ENCODE measurements at regions not wholly inside any gene's neighbourhood (a gene's known extent, or its start where the extent isn't known, plus 50 kb on each side); places are given as distances from the start of the nearest gene placed in this dataset.

DNA sequence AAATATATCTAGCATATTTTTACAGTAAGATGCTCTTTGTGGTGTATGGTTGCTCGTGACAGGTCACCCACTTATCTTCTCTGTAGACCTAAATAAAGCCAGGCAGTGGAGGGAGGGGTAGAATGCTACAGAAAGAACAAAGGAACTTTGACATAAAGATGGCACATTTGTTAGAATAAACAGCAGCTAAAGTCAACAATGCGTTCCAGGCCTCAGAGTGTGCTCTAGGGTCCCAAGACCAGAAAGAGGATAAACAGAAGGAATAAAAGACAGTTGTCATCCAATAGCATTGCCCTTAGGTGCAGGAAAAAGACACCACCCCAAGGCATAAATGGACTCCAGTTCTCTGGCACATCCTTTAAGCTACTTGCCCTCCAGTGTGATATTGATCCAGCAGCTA is 523.0 kb upstream of the CDH11 start:
- Histone ChIP-seq H3K9ac (ENCODE audit: low read depth, low read length) (no peak overlapping the region), H2BK120ac (ENCODE audit: low read depth, low read length) (no peak overlapping the region), H3K4ac (ENCODE audit: low read depth, low read length) (no peak overlapping the region), H3K79me1 (ENCODE audit: low read depth in 1 of 2, low read length in 2 of 2) (no peaks in the 10 kb centered on the region), H3K36me3 (ENCODE audit: control insufficient read depth, insufficient read depth, low read length) (no peaks in the 10 kb centered on the region), H3K4me1 (ENCODE audit: control insufficient read depth, insufficient read depth, low read length) (no peaks in the 10 kb centered on the region), H4K5ac (ENCODE audit: low read depth, low read length) (no peak overlapping the region), H3K4me2 (ENCODE audit: low read depth, low read length) (no peak overlapping the region), H2AK9ac (replicated peaks; ENCODE audit: low read depth, low read length, poor library complexity) (no peak overlapping the region), H4K91ac (ENCODE audit: insufficient read depth, low read depth, low read length) (no peak overlapping the region), H3K18ac (ENCODE audit: low read depth, low read length) (no peak overlapping the region), H2AFZ (replicated peaks; ENCODE audit: low read length, poor library complexity) (no peak overlapping the region), H3K56ac (ENCODE audit: extremely low read depth, insufficient read depth, low read length) (no peak overlapping the region), H3K4me3 (ENCODE audit: insufficient read depth, low read depth, low read length) (no peak overlapping the region), H3K23ac (ENCODE audit: low read depth, low read length) (no peak overlapping the region), H3K14ac (replicated peaks; ENCODE audit: low read depth, low read length) (no peak overlapping the region), H3K27ac (ENCODE audit: insufficient read depth, low read length) (no peak overlapping the region), H3K9me1 (ENCODE audit: insufficient read depth, low read length) (no peaks in the 10 kb centered on the region), H2BK15ac (ENCODE audit: low read depth, low read length) (no peak overlapping the region), H4K20me1 (ENCODE audit: insufficient read depth, low read length) (no peaks in the 10 kb centered on the region), H2BK20ac (ENCODE audit: low read depth, low read length) (no peak overlapping the region), H3K27me3 (ENCODE audit: control insufficient read depth, insufficient read depth, low read length) (peaks cover 3% of the 10 kb centered on the region), H3K9me3 (ENCODE audit: control insufficient read depth, insufficient read depth, low read length) (no peaks in the 10 kb centered on the region), H4K8ac (ENCODE audit: low read depth in 2 of 2, low read length in 2 of 2) (no peak overlapping the region), H2BK5ac (ENCODE audit: low read depth, low read length, poor library complexity, severe bottlenecking) (no peak overlapping the region), H2AK5ac (ENCODE audit: low read depth, low read length) (no peak overlapping the region)
- TF ChIP-seq RCOR1 (IDR thresholded peaks at IDR 0.05; ENCODE audit: insufficient replicate concordance, low read length), result no peak
- TF ChIP-seq, protein P1, sequence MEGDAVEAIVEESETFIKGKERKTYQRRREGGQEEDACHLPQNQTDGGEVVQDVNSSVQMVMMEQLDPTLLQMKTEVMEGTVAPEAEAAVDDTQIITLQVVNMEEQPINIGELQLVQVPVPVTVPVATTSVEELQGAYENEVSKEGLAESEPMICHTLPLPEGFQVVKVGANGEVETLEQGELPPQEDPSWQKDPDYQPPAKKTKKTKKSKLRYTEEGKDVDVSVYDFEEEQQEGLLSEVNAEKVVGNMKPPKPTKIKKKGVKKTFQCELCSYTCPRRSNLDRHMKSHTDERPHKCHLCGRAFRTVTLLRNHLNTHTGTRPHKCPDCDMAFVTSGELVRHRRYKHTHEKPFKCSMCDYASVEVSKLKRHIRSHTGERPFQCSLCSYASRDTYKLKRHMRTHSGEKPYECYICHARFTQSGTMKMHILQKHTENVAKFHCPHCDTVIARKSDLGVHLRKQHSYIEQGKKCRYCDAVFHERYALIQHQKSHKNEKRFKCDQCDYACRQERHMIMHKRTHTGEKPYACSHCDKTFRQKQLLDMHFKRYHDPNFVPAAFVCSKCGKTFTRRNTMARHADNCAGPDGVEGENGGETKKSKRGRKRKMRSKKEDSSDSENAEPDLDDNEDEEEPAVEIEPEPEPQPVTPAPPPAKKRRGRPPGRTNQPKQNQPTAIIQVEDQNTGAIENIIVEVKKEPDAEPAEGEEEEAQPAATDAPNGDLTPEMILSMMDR (conservative IDR thresholded peaks at IDR 0.05; ENCODE audit: low read depth, low read length), result no peak
- no peak for TF ChIP-seq MXI1 (IDR thresholded peaks at IDR 0.05; ENCODE audit: borderline replicate concordance, low read depth, low read length)
- no peak for TF ChIP-seq NFE2L2 (IDR thresholded peaks at IDR 0.05; ENCODE audit: low read depth, low read length)
- no peak for TF ChIP-seq POLR2A (IDR thresholded peaks at IDR 0.05; ENCODE audit: low read depth, low read length)
- no peak for TF ChIP-seq SMC3 (IDR thresholded peaks at IDR 0.05; ENCODE audit: low read depth, low read length)
- no peak for TF ChIP-seq BHLHE40 (IDR thresholded peaks at IDR 0.05; ENCODE audit: low read depth, low read length)
- TF ChIP-seq, protein P2, sequence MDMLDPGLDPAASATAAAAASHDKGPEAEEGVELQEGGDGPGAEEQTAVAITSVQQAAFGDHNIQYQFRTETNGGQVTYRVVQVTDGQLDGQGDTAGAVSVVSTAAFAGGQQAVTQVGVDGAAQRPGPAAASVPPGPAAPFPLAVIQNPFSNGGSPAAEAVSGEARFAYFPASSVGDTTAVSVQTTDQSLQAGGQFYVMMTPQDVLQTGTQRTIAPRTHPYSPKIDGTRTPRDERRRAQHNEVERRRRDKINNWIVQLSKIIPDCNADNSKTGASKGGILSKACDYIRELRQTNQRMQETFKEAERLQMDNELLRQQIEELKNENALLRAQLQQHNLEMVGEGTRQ (IDR thresholded peaks at IDR 0.05; ENCODE audit: low read depth, low read length), result no peak
- TF ChIP-seq RAD21 (IDR thresholded peaks at IDR 0.05; ENCODE audit: low read length), result no peak
- TF ChIP-seq MAZ (IDR thresholded peaks at IDR 0.05; ENCODE audit: borderline replicate concordance, low read depth, low read length), result no peak
- no peak for TF ChIP-seq RFX5 (IDR thresholded peaks at IDR 0.05; ENCODE audit: low read depth, low read length)
- TF ChIP-seq, protein P3, sequence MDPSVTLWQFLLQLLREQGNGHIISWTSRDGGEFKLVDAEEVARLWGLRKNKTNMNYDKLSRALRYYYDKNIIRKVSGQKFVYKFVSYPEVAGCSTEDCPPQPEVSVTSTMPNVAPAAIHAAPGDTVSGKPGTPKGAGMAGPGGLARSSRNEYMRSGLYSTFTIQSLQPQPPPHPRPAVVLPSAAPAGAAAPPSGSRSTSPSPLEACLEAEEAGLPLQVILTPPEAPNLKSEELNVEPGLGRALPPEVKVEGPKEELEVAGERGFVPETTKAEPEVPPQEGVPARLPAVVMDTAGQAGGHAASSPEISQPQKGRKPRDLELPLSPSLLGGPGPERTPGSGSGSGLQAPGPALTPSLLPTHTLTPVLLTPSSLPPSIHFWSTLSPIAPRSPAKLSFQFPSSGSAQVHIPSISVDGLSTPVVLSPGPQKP (IDR thresholded peaks at IDR 0.05; ENCODE audit: borderline replicate concordance, low read depth, low read length), result no peak
- no peak for TF ChIP-seq CEBPB (IDR thresholded peaks at IDR 0.05; ENCODE audit: low read depth, low read length)
- no peak for TF ChIP-seq CHD1 (IDR thresholded peaks at IDR 0.05; ENCODE audit: low read depth, low read length)
- in situ Hi-C loops (cut with MboI; ENCODE audit: low sequenced_read_pairs) (no loop called here), dilution Hi-C loops (cut with HindIII; ENCODE audit: low sequenced_read_pairs, unreplicated experiment) (no loop called here), intact Hi-C loops (cut with micrococcal nuclease) (no loop called here)
- 40% methylated on average over 1 of the region's 2 CpGs; no CpG with 5 or more reads in 1 of the 2 experiments for WGBS, 2 experiments (ENCODE audit: extremely low coverage in 2 of 2, insufficient read length in 1 of 2)
- no peak for ATAC-seq (ENCODE audit: low read depth)
- ChIA-PET POLR2A (ENCODE audit: unreplicated experiment) (no interaction called here), CTCF (no interaction called here)
- BruUV-seq (replicated peaks), result no TSS peak
- DNase-seq, result no peak
